NCI-H2107 (cell line): ENCODE measurements at regions not wholly inside any gene's neighbourhood (a gene's known extent, or its start where the extent isn't known, plus 50 kb on each side); places are given as distances from the start of the nearest gene placed in this dataset.
"Not testable (repeated sequence)": the region's sequence is repeated elsewhere in the genome, so short reads cannot be mapped to it uniquely, and the experiment has no call there.

Experiments
- DNase-seq: peaks from one replicate; lab custom pipeline; 2025; lab: John Stamatoyannopoulos, UW

GRCh38 chr1:104463126-104463697 lies 713.5 kb downstream of the AMY1C start:
- DNase-seq, result no peak

GRCh38 chr1:104466068-104466467 lies 716.4 kb downstream of the AMY1C start:
- no peak for DNase-seq

GRCh38 chr1:104467590-104467989 lies 717.9 kb downstream of the AMY1C start:
- DNase-seq, result no peak

GRCh38 chr1:104468282-104468681 lies 718.6 kb downstream of the AMY1C start:
- DNase-seq, result no peak

- DNase-seq, result no peak
Measured at GRCh38 chr1:104476126-104476525, 726.4 kb downstream of the AMY1C start.

GRCh38 chr1:104488296-104489015 lies 738.8 kb downstream of the AMY1C start:
- no peak for DNase-seq

- DNase-seq, result no peak
Measured at GRCh38 chr1:104526158-104526795, 776.6 kb downstream of the AMY1C start.

GRCh38 chr1:104531990-104532389 lies 782.3 kb downstream of the AMY1C start:
- DNase-seq, result no peak

GRCh38 chr1:104574620-104575019 lies 824.9 kb downstream of the AMY1C start:
- DNase-seq, result no peak

GRCh38 chr1:104592926-104593325 lies 843.2 kb downstream of the AMY1C start:
- no peak for DNase-seq

- no peak for DNase-seq
Measured at GRCh38 chr1:104593413-104594187, 843.9 kb downstream of the AMY1C start.

GRCh38 chr1:104617474-104617873 lies 867.8 kb downstream of the AMY1C start:
- no peak for DNase-seq

GRCh38 chr1:104621221-104621620 lies 871.5 kb downstream of the AMY1C start:
- DNase-seq, result no peak

GRCh38 chr1:104624538-104624937 lies 874.8 kb downstream of the AMY1C start:
- no peak for DNase-seq

- no peak for DNase-seq
Measured at GRCh38 chr1:104629589-104629988, 879.9 kb downstream of the AMY1C start.

- no peak for DNase-seq
Measured at GRCh38 chr1:104630567-104631149, 881.0 kb downstream of the AMY1C start.

GRCh38 chr1:104636581-104636980 lies 886.9 kb downstream of the AMY1C start:
- DNase-seq, result no peak

- no peak for DNase-seq
Measured at GRCh38 chr1:104646233-104646632, 896.5 kb downstream of the AMY1C start.

GRCh38 chr1:104648269-104648691 lies 898.6 kb downstream of the AMY1C start:
- DNase-seq, result no peak

- not testable (repeated sequence) for DNase-seq
Measured at GRCh38 chr1:104664374-104664773, 914.7 kb downstream of the AMY1C start.

GRCh38 chr1:104665300-104665699 lies 915.6 kb downstream of the AMY1C start:
- no peak for DNase-seq

- DNase-seq, result no peak
Measured at GRCh38 chr1:104671684-104672353, 922.1 kb downstream of the AMY1C start.
